ENCODE measurements at regions not wholly inside any gene's neighbourhood (a gene's known extent, or its start where the extent isn't known, plus 50 kb on each side); places are given as distances from the start of the nearest gene placed in this dataset.

GRCh38 chr14:30417999-30418398 lies 141.0 kb upstream of the G2E3 start:
- H3K27me3 ChIP-seq = no peaks in the 10 kb centered on the region
- no peak overlapping the region for H3K4me3 ChIP-seq
- TF ChIP-seq POLR2AphosphoS5 (IDR thresholded peaks at IDR 0.05) (no peak), CTCF (IDR thresholded peaks at IDR 0.05) (no peak), POLR2A (IDR thresholded peaks at IDR 0.05) (no peak), EP300 (IDR thresholded peaks at IDR 0.05) (no peak)
- no peaks in the 10 kb centered on the region for H3K36me3 ChIP-seq
- WGBS, 2 donors (ENCODE audit: low coverage in 1 of 2) = 80 to 86% methylated on average over 1 of the region's 1 CpG
- no peak overlapping the region for H3K27ac ChIP-seq
- H3K9me3 ChIP-seq = no peaks in the 10 kb centered on the region
- peaks cover 0 to 12% (median 4%) of the 10 kb centered on the region in 3 donors for H3K4me1 ChIP-seq
- no peak for ATAC-seq

- TF ChIP-seq EP300 (IDR thresholded peaks at IDR 0.05) (no peak), POLR2AphosphoS5 (IDR thresholded peaks at IDR 0.05) (no peak), POLR2A (IDR thresholded peaks at IDR 0.05) (no peak), CTCF (IDR thresholded peaks at IDR 0.05) (no peak)
- Histone ChIP-seq H3K4me3 (no peak overlapping the region), H3K9me3 (no peaks in the 10 kb centered on the region), H3K4me1 (peaks cover 0 to 12% (median 4%) of the 10 kb centered on the region in 3 donors), H3K27me3 (no peaks in the 10 kb centered on the region), H3K36me3 (no peaks in the 10 kb centered on the region), H3K27ac (no peak overlapping the region)
- ATAC-seq = no peak
These were observed 139.9 kb upstream of the G2E3 start for GRCh38 chr14:30419037-30419436.

- ATAC-seq = peak; percentile 36
These were observed 138.4 kb upstream of the G2E3 start for GRCh38 chr14:30420515-30420914.

GRCh38 chr14:30426463-30426862 lies 132.5 kb upstream of the G2E3 start:
- WGBS, 2 donors (ENCODE audit: low coverage in 1 of 2) = 64 to 70% methylated on average over 1 of the region's 1 CpG
- TF ChIP-seq POLR2AphosphoS5 (IDR thresholded peaks at IDR 0.05) (no peak), CTCF (IDR thresholded peaks at IDR 0.05) (no peak), POLR2A (IDR thresholded peaks at IDR 0.05) (no peak), EP300 (IDR thresholded peaks at IDR 0.05) (no peak)
- H3K27ac ChIP-seq = no peak overlapping the region
- no peak overlapping the region for H3K4me3 ChIP-seq
- H3K36me3 ChIP-seq = no peaks in the 10 kb centered on the region
- no peak for ATAC-seq
- H3K27me3 ChIP-seq = no peaks in the 10 kb centered on the region
- H3K4me1 ChIP-seq = no peaks in the 10 kb centered on the region
- H3K9me3 ChIP-seq = no peaks in the 10 kb centered on the region

More at GRCh38 chr14:30420515-30420914, 138.4 kb upstream of the G2E3 start:
- 6 to 16% methylated on average over 1 of the region's 1 CpG for WGBS, 2 donors (ENCODE audit: low coverage in 1 of 2)
- Histone ChIP-seq H3K9me3 (no peaks in the 10 kb centered on the region), H3K36me3 (no peaks in the 10 kb centered on the region), H3K27me3 (no peaks in the 10 kb centered on the region), H3K4me1 (peaks cover 0 to 12% (median 4%) of the 10 kb centered on the region in 3 donors), H3K4me3 (no peak overlapping the region), H3K27ac (no peak overlapping the region)
- TF ChIP-seq POLR2A (IDR thresholded peaks at IDR 0.05) (no peak), POLR2AphosphoS5 (IDR thresholded peaks at IDR 0.05) (peak; percentile 41)

GRCh38 chr14:30427401-30427800 lies 131.6 kb upstream of the G2E3 start:
- WGBS, 2 donors (ENCODE audit: low coverage in 1 of 2) = 82 to 88% methylated on average over 2 of the region's 2 CpGs
- Histone ChIP-seq H3K9me3 (no peaks in the 10 kb centered on the region), H3K4me3 (no peak overlapping the region), H3K27ac (no peak overlapping the region), H3K27me3 (no peaks in the 10 kb centered on the region), H3K4me1 (no peaks in the 10 kb centered on the region), H3K36me3 (no peaks in the 10 kb centered on the region)
- no peak for ATAC-seq
- no peak for TF ChIP-seq POLR2A (IDR thresholded peaks at IDR 0.05)
- no peak for TF ChIP-seq EP300 (IDR thresholded peaks at IDR 0.05)
- TF ChIP-seq POLR2AphosphoS5 (IDR thresholded peaks at IDR 0.05) = no peak
- TF ChIP-seq CTCF (IDR thresholded peaks at IDR 0.05) = no peak

Data from gastroesophageal sphincter (tissue), 4 donors.